ENCODE measurements at regions not wholly inside any gene's neighbourhood (a gene's known extent, or its start where the extent isn't known, plus 50 kb on each side); places are given as distances from the start of the nearest gene placed in this dataset.

DNA sequence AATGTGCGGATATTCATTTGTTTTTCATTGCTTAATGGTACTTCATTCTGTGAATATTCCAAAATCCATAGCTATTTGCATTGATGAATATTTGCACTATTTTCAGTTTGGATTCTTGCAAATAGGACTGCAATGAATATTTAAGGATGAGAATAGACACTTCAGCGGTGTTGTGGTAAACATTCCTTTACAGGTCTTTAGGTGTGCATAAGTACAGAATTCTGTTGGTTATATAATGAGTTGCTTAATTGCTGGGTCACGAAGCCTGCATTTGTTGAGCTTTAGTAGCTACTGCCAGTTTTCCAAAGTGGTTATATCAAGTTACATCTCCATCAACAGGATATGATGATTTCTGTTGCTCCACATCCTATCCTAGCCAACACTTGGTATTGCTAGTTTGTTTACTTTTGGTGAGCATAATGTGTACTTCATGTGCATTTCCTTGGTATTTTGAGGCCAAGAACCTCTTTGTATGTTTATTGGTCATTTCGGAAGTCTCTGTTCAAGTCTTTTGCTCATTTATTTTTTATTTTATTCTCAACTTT is 64.2 kb upstream of the CYYR1 start:
- TF ChIP-seq, protein P1, sequence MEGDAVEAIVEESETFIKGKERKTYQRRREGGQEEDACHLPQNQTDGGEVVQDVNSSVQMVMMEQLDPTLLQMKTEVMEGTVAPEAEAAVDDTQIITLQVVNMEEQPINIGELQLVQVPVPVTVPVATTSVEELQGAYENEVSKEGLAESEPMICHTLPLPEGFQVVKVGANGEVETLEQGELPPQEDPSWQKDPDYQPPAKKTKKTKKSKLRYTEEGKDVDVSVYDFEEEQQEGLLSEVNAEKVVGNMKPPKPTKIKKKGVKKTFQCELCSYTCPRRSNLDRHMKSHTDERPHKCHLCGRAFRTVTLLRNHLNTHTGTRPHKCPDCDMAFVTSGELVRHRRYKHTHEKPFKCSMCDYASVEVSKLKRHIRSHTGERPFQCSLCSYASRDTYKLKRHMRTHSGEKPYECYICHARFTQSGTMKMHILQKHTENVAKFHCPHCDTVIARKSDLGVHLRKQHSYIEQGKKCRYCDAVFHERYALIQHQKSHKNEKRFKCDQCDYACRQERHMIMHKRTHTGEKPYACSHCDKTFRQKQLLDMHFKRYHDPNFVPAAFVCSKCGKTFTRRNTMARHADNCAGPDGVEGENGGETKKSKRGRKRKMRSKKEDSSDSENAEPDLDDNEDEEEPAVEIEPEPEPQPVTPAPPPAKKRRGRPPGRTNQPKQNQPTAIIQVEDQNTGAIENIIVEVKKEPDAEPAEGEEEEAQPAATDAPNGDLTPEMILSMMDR (IDR thresholded peaks at IDR 0.05), result no peak
- TF ChIP-seq EZH2 (IDR thresholded peaks at IDR 0.05) (no peak), EZH2phosphoT487 (IDR thresholded peaks at IDR 0.05) (no peak)
